A549 (cell line): ENCODE measurements at regions not wholly inside any gene's neighbourhood (a gene's known extent, or its start where the extent isn't known, plus 50 kb on each side); places are given as distances from the start of the nearest gene placed in this dataset.

Experiments
- EP300 ChIP-seq, 2 experiments: fragments of >200 bp; sonication (Bioruptor Twin); formaldehyde crosslinking; IDR thresholded peaks; 2 replicates in 1 of 2; 3 replicates in 1 of 2; pipeline ENCODE4 v1.6.1; 2016 to 2017
- KDM1A ChIP-seq: fragments of 200-600 bp; sonication (generic); IDR thresholded peaks from 2 replicates; pipeline ENCODE4 v1.6.1; 2016; ENCODE audit warnings: low read depth, mild to moderate bottlenecking
- MAX ChIP-seq: IDR thresholded peaks from 2 replicates; pipeline ENCODE4 v1.6.1; 2012
- MYC ChIP-seq: IDR thresholded peaks from 2 replicates; pipeline ENCODE4 v1.6.1; 2012; ENCODE audit warnings: mild to moderate bottlenecking, inconsistent platforms, low read length, improper control_type of control experiment, borderline replicate concordance
- PHF8 ChIP-seq: fragments of 200-600 bp; sonication (generic); IDR thresholded peaks from 2 replicates; pipeline ENCODE4 v1.6.1; 2016; ENCODE audit warnings: low read depth, mild to moderate bottlenecking, antibody characterized with exemption, moderate library complexity, borderline replicate concordance
- POLR2A ChIP-seq: IDR thresholded peaks from 2 replicates; pipeline ENCODE4 v1.6.1; 2012; ENCODE audit warnings: mild to moderate bottlenecking, low read length
- REST ChIP-seq: fragments of 200-600 bp; sonication (generic); IDR thresholded peaks from 2 replicates; pipeline ENCODE4 v1.6.1; 2016; ENCODE audit warnings: antibody characterized with exemption, mild to moderate bottlenecking, moderate library complexity
- TF ChIP-seq, protein P1 (sequence below): fragments of >200 bp; sonication (Bioruptor Twin); formaldehyde crosslinking; IDR thresholded peaks from 3 replicates; pipeline ENCODE4 v1.5.1; 2016

DNA sequence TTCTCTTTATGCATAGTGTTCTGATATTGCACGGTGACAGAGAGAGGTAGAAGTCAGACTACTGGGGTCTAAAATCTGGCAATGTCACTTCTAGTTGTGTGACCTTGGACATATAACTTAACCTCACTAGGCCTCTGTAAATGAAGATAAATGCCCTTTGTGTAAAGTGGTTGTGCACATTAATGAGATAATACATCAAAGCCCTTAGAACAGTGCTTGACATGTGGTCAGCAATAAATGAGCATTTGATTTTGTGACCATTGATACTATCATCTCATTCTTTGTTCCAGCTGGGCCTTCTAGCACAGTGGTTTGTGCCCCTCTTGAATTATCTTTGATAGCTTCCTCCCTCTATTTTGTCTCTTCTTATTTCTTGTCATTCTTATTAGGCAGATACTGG, 74.1 kb upstream of the C10orf90 start:
- TF ChIP-seq, protein P1, sequence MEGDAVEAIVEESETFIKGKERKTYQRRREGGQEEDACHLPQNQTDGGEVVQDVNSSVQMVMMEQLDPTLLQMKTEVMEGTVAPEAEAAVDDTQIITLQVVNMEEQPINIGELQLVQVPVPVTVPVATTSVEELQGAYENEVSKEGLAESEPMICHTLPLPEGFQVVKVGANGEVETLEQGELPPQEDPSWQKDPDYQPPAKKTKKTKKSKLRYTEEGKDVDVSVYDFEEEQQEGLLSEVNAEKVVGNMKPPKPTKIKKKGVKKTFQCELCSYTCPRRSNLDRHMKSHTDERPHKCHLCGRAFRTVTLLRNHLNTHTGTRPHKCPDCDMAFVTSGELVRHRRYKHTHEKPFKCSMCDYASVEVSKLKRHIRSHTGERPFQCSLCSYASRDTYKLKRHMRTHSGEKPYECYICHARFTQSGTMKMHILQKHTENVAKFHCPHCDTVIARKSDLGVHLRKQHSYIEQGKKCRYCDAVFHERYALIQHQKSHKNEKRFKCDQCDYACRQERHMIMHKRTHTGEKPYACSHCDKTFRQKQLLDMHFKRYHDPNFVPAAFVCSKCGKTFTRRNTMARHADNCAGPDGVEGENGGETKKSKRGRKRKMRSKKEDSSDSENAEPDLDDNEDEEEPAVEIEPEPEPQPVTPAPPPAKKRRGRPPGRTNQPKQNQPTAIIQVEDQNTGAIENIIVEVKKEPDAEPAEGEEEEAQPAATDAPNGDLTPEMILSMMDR = no peak
- TF ChIP-seq MYC = no peak
- no peak for TF ChIP-seq EP300 (IDR thresholded peaks at IDR 0.05)
- no peak for TF ChIP-seq KDM1A
- no peak for TF ChIP-seq PHF8
- no peak for TF ChIP-seq POLR2A
- TF ChIP-seq MAX = no peak
- TF ChIP-seq REST = no peak
